Activated CD8-positive, alpha-beta memory T cell treated with anti-CD3 and anti-CD28 coated beads, Interleukin-2, amount 50 U/mL, for 24 hours (primary cell): ENCODE measurements at regions not wholly inside any gene's neighbourhood (a gene's known extent, or its start where the extent isn't known, plus 50 kb on each side); places are given as distances from the start of the nearest gene placed in this dataset.
"Not testable (repeated sequence)": the region's sequence is repeated elsewhere in the genome, so short reads cannot be mapped to it uniquely, and the experiment has no call there.

Source experiments
- DNase-seq: peaks from one replicate; pipeline ENCODE4 v3.0.0-alpha.2; 2020; ENCODE audit errors: extremely low read depth

- DNase-seq = no peak
Observed at GRCh38 chr21:35319684-35320283, 270.7 kb upstream of the RUNX1 start.

DNA sequence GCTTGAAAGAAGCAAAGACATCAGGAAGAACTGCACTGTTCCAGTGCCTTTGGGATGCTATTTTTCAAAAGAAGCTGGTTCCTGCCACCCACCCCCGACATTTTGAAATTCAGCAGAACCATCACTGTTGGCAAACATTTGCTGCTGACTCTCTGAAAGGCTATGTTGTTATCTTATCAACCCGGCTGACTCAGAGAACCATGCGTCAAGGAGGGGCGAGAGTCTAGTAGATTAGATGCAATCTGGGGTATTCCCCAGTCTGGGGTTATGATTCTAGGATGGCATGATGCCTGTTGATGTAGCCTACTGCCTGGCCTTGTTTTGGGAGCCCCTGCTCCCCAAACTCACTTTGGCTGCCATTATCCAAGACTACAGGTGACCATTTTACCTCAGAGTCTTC lies 267.8 kb upstream of the RUNX1 start:
- DNase-seq = no peak

DNA sequence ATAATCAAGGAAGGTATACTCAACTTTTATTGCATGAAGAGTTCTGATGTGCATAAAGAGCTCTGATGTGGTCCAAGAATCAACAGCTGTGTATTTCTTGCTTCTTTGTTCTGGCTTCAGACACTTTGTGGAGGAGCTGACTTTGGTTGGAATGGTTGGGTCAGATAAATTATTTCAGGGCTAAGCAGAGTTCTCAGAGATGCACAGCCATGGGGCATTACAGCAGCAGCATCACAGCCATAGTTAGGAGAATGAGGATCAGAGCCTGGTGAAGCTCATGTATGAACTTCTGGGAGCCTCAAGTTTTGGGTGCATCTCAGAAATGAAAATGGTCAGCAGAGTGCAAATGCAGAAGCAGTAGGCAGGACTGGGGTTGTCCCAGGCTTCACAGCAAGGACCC lies 267.4 kb upstream of the RUNX1 start:
- no peak for DNase-seq

DNA sequence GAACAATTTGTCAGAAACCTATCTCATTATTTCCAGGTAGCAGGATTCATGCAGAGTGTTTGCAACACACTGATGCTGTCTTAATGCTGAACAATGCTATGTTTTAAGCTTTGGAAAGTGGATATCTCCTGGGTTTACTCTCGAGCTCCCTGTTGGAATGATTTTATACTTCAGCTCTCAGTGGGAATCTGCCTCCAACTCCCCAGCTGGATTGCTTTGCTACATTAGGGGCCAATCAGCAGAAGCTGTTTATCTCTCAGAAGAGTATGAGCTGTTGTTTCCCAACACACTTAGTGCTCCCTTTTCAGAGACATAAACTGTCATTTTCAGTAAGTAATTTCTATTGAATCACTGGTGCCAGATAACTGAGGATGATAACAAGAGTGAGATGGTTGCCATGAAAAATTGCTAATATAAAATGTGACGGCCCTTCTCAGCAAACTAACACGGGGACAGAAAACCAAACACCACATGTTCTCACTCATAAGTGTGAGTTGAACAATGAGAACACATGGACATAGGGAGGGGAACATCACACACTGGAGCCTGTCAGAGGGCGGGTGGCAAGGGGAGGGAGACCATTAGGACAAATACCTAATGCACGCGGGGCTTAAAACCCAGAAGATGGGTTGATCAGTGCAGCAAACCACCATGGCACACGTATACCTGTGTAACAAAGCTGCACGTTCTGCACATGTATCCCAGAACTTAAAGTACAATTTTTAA lies 265.9 kb upstream of the RUNX1 start:
- no peak for DNase-seq

GRCh38 chr21:35311985-35312384 lies 262.9 kb upstream of the RUNX1 start:
- DNase-seq = no peak

DNA sequence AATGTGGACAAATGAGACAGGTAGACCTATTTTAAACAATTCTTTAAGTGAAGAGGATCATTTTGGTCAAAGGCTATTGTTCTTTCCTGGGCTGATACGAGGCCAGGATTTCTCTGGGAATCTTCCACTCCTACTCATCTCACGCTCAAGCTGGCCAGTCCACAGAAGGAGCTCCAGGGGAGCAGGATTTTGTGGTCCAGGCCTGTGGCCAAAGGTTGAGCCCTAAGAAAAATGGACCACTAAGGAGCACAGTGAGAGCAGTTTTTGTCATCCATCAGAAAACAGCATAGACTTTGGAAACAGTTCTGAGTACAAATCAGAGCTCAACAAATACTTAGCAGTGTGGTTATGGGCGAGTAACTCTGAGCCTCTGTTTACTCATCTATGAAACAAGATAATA lies 260.2 kb upstream of the RUNX1 start:
- no peak for DNase-seq

- DNase-seq = no peak
Observed at GRCh38 chr21:35303085-35303484, 254.0 kb upstream of the RUNX1 start.

DNA sequence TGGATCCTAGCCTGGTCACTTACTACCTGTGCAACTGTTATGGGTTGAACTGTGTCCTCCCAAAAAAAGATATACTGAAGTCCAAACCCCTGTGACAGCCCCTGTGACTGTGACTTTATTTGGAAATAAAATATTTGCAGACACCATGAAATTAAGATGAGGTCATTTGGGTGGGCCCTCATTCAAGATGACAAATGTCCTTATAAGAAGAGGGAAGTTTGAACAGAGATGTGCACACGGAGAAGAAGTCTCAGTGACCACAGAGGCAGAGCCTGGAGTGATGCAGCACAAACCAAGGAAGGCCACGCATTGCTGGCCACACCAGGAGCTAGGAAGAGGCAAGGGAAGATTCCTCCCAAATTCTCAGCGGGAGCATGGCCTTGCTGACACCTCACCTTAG lies 249.7 kb upstream of the RUNX1 start:
- DNase-seq = no peak

DNA sequence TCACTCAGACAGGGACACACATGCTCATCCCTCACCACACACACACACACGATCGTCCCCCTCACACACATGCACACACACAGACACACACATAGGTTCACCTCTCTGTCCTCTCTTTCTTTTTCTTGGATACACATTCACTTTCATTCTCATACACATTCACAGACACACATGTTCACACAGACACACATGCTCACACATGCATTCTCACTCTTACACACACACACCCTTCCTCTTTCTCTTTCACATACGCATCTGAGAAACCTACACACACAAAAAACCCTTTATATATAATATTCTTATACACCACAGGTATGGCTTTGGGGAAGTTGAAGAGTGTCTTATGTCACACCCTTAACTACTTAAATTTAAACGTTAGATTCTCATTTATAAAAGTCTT lies 248.6 kb upstream of the RUNX1 start:
- DNase-seq = no peak

DNA sequence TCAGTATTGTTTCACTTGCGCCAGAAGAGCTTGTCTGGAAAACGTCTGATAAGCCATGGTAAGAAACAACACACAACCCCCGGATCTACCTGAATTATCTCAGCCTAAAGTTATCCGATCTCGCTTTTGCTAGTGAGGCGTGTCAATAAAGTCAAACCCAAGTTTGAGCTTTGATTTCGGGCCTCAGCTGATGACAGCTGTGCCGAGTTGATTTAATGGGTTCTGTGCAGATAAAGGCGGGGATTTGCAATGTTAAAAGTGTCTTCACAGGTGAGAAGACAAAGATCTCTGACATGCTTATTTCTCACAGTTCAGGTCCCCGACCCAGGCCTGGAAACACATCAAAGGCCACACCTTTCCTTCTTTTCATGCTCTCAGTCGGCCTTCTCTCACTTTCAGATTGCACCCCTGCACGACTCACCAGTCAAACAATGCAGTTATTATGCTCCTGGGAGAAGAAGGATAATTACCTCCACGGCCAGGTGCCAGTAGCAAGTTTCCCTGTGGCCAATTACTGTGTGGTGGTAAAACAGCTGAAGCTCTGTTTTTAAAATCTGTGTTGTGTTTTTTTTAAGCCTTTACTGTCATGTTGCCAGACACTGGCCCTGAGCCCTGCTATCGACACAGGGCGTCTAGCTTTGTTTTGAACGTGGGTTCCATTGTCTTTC lies 245.3 kb upstream of the RUNX1 start:
- no peak for DNase-seq

GRCh38 chr21:35291973-35292627 lies 243.0 kb upstream of the RUNX1 start:
- no peak for DNase-seq

GRCh38 chr21:35291034-35291433 lies 241.9 kb upstream of the RUNX1 start:
- DNase-seq = no peak

DNA sequence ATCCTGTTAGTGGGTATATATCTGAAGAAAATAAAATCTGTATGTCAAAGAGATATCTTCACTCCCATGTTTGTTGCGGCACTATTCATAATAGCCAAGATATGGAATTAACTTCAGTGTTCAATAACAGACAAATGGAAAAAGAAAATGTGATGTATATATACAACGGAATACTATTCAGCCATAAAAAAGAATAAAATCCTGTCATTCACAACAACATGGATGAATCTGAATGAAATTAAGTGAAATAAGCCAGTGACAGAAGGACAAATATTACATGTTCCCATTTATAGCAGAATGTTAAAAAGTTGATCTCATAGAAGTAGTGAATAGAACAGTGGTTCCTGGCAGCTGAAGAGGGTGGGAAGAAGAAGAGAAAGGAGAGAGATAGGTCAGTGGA lies 239.1 kb upstream of the RUNX1 start:
- DNase-seq = no peak

DNA sequence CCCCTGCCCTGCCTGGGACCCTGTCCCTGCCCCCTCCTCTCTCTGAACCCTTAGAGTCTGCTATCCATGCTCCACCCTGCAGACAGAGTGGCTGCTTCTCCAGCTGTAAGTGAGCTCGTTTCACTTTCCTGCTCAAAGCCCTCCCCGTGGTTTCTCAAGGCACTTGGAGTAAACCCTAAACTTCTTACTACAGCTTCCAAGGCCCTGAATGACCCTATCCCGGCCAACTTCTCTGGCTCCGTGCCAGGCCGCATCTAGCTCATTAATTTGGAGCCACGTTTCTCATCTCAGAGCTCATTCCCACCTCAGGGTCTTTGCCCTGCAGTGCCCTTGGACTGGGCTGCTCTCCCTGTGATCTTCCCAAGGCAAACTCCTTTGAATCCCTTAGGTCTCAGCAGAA lies 235.1 kb upstream of the RUNX1 start:
- DNase-seq = no peak

GRCh38 chr21:35282944-35283343 lies 233.8 kb upstream of the RUNX1 start:
- DNase-seq = no peak

- no peak for DNase-seq
Observed at GRCh38 chr21:35281956-35282355, 232.9 kb upstream of the RUNX1 start.

- no peak for DNase-seq
Observed at GRCh38 chr21:35280231-35280630, 231.1 kb upstream of the RUNX1 start.

DNA sequence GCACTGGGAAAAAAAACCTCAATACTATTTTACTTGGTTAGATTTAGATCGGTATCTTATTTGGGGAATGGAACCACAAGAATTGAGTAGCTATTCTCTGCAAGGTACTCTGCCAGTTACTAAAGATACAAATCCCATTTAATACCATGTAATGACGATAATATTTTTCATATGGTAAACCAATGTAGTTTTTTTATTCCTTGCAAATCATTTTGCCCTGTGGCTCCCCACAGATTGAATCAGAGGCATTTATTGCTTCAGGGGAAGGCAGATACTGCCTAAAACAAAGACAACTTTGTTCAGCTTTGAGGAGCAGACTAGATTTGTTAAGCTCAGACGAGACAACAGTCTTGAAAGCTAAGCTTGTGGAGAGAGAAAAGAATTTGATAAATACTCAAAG lies 226.7 kb upstream of the RUNX1 start:
- no peak for DNase-seq

- DNase-seq = no peak
Observed at GRCh38 chr21:35274923-35275322, 225.8 kb upstream of the RUNX1 start.

DNA sequence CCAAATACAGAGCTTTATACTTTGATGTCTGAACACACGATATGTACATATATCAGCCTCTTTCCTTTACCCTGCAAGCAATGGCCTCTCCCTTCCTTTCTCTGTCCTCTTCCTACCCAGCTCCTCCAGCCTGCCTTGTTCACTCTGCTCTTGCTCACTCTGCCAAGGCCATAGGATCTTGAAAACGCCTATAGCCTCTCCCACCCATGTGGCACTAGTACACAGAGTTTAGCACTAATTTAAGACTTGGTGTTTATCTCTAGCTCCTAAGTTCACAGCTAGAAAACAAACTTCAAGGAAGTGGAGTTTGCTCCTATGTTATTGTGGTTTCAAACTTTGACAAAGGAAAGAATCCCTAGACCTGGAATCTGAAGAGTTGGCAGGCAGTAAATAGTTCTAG lies 225.0 kb upstream of the RUNX1 start:
- no peak for DNase-seq

- no peak for DNase-seq
Observed at GRCh38 chr21:35273333-35273732, 224.2 kb upstream of the RUNX1 start.

DNA sequence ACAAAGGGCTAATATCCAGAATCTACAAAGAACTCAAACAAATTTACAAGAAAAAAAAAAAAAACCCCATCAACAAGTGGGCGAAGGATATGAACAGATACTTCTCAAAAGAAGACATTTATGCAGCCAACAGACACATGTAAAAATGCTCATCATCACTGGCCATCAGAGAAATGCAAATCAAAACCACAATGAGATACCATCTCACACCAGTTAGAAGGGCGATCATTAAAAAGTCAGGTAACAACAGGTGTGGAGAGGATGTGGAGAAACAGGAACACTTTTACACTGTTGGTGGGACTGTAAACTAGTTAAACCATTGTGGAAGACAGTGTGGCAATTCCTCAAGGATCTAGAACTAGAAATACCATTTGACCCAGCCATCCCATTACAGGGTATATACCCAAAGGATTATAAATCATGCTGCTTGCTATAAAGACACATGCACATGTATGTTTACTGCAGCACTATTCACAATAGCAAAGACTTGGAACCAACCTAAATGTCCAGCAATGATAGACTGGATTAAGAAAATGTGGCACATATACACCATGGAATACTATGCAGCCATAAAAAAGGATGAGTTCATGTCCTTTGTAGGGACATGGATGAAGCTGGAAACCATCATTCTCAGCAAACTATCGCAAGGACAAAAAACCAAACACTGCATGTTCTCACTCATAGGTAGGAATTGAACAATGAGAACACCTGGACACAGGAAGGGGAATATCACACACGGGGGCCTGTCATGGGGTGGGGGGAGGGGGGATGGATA lies 222.4 kb upstream of the RUNX1 start:
- not testable (repeated sequence) for DNase-seq
